Endodermal cell (in vitro differentiated cells): ENCODE measurements at regions not wholly inside any gene's neighbourhood (a gene's known extent, or its start where the extent isn't known, plus 50 kb on each side); places are given as distances from the start of the nearest gene placed in this dataset.
A peak's percentile ranks its signal among the peaks of the same experiment; 100 is the strongest.

Experiments
- DNase-seq: peaks from one replicate; pipeline ENCODE4 v3.0.0-alpha.2; 2017
- H3K27ac ChIP-seq: 2 replicates; pipeline ENCODE4 v1.5.1; 2013; ENCODE audit warnings: mild to moderate bottlenecking, low read depth, low read length, moderate library complexity
- H3K27me3 ChIP-seq: 2 replicates; pipeline ENCODE4 v1.6.1; 2013; ENCODE audit warnings: mild to moderate bottlenecking, low read length, moderate library complexity; ENCODE audit not compliant: insufficient read depth, control insufficient read depth, poor library complexity, severe bottlenecking
- H3K36me3 ChIP-seq: 2 replicates; pipeline ENCODE4 v1.7.0; 2013; ENCODE audit warnings: mild to moderate bottlenecking, low read length, moderate library complexity; ENCODE audit not compliant: control insufficient read depth, insufficient read depth
- H3K4me1 ChIP-seq: one replicate; pipeline ENCODE4 v1.7.0; 2013; ENCODE audit warnings: low read length; ENCODE audit not compliant: control insufficient read depth, insufficient read depth
- H3K4me3 ChIP-seq: 2 replicates; pipeline ENCODE4 v1.5.1; 2013; ENCODE audit warnings: mild to moderate bottlenecking, low read length, moderate library complexity
- H3K9ac ChIP-seq: 2 replicates; pipeline ENCODE4 v1.6.1; 2013; ENCODE audit warnings: mild to moderate bottlenecking, low read length, moderate library complexity; ENCODE audit not compliant: poor library complexity, severe bottlenecking; ENCODE audit errors: extremely low read depth
- H3K9me3 ChIP-seq: 2 replicates; pipeline ENCODE4 v1.6.1; 2013; ENCODE audit warnings: mild to moderate bottlenecking, low read length, moderate library complexity; ENCODE audit not compliant: control insufficient read depth
- H3K27ac Mint-ChIP-seq: 2 replicates; pipeline ENCODE4 v1.8.0; 2020; ENCODE audit warnings: mixed read lengths
- H3K27me3 Mint-ChIP-seq: 2 replicates; pipeline ENCODE4 v1.8.0; 2021; ENCODE audit warnings: mild to moderate bottlenecking, mixed read lengths; ENCODE audit not compliant: insufficient read depth
- H3K36me3 Mint-ChIP-seq: 2 replicates; pipeline ENCODE4 v1.8.0; 2020; ENCODE audit warnings: low read depth, mixed read lengths
- H3K4me1 Mint-ChIP-seq: 2 replicates; pipeline ENCODE4 v1.8.0; 2020; ENCODE audit warnings: mixed read lengths
- H3K4me3 Mint-ChIP-seq: 2 replicates; pipeline ENCODE4 v1.8.0; 2020; ENCODE audit warnings: mild to moderate bottlenecking, moderate library complexity, mixed read lengths
- H3K9me3 Mint-ChIP-seq: 2 replicates; pipeline ENCODE4 v1.8.0; 2020; ENCODE audit warnings: mild to moderate bottlenecking, mixed read lengths
- WGBS, 2 experiments: methylation state at CpG; one replicate each; pipeline versions ENCODE4 v1.1.5 to v1.1.7; 2013; ENCODE audit warnings: missing lambda C conversion rate in 2 of 2, mixed read lengths in 1 of 2; ENCODE audit not compliant: insufficient coverage in 1 of 2, insufficient read length in 1 of 2; 5-methylcytosine and 5-hydroxymethylcytosine counted together
- TF ChIP-seq, protein P1 (sequence below): fragments of 200-600 bp; sonication (generic); conservative IDR thresholded peaks from 2 replicates; pipeline ENCODE4 v1.5.0; 2021; ENCODE audit warnings: antibody characterized with exemption, mild to moderate bottlenecking

DNA sequence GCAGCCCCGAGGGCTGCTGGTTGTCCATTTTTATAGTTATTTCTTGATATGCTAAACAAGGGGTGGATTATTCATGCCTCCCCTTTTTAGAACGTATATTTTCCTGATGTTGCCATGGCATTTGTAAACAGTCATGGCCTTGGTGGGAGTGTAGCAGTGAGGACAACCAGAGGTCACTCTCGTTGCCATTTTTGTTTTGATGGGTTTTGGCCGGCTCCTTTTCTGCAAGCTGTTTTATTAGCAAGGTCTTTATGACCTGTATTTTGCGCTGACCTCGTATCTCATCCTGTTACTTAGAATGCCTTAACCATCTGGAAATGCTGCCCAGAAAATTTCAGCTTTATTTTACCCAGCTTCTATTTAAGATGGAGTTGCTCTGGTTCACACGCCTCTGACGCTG lies 825.8 kb upstream of the CDH2 start:
- H3K9me3 Mint-ChIP-seq: peaks cover 12% of the 10 kb centered on the region
- Histone ChIP-seq H3K9ac (no peak overlapping the region), H3K27me3 (no peaks in the 10 kb centered on the region), H3K4me1 (peaks cover 19% of the 10 kb centered on the region), H3K36me3 (peaks cover 3% of the 10 kb centered on the region), H3K4me3 (no peak overlapping the region), H3K27ac (no peak overlapping the region), H3K9me3 (peaks cover 14% of the 10 kb centered on the region)
- 95% methylated on average over 4 to 8 of the region's 8 CpGs for WGBS, 2 experiments
- peaks cover 51% of the 10 kb centered on the region for H3K4me1 Mint-ChIP-seq
- no peak overlapping the region for H3K4me3 Mint-ChIP-seq
- TF ChIP-seq, protein P1, sequence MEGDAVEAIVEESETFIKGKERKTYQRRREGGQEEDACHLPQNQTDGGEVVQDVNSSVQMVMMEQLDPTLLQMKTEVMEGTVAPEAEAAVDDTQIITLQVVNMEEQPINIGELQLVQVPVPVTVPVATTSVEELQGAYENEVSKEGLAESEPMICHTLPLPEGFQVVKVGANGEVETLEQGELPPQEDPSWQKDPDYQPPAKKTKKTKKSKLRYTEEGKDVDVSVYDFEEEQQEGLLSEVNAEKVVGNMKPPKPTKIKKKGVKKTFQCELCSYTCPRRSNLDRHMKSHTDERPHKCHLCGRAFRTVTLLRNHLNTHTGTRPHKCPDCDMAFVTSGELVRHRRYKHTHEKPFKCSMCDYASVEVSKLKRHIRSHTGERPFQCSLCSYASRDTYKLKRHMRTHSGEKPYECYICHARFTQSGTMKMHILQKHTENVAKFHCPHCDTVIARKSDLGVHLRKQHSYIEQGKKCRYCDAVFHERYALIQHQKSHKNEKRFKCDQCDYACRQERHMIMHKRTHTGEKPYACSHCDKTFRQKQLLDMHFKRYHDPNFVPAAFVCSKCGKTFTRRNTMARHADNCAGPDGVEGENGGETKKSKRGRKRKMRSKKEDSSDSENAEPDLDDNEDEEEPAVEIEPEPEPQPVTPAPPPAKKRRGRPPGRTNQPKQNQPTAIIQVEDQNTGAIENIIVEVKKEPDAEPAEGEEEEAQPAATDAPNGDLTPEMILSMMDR: no peak
- DNase-seq: no peak
- H3K27ac Mint-ChIP-seq: peak overlapping the region; percentile 80
- H3K27me3 Mint-ChIP-seq: no peaks in the 10 kb centered on the region
- H3K36me3 Mint-ChIP-seq: peaks cover 15% of the 10 kb centered on the region

DNA sequence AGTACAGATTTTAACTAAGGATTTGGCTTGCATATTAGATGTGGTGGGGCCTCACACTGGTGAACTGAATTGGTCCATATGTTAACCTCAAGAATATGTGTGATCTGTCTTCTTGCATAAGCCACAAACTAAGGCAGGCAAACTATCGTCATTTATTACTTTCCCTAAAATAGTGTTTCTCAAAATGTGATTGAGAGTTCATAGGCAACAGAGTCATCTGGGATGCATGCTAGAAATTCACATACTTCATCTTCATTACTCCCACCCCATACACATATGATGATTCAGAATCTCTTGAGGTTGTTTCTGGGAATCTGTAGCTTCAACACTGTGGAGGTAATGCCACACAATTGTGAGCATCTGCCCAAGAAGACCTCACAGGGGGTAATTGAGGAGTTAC lies 822.8 kb upstream of the CDH2 start:
- no peak for DNase-seq
- TF ChIP-seq, protein P1: no peak
- Mint-ChIP-seq H3K27me3 (no peaks in the 10 kb centered on the region), H3K4me3 (no peak overlapping the region), H3K36me3 (peaks cover 9% of the 10 kb centered on the region), H3K9me3 (peaks cover 7% of the 10 kb centered on the region), H3K4me1 (peaks cover 39% of the 10 kb centered on the region), H3K27ac (peak overlapping the region; percentile 62)
- WGBS, 2 experiments: 100% methylated on average over 1 of the region's 1 CpG; no CpG with 5 or more reads in 1 of the 2 experiments
- H3K27ac ChIP-seq: no peak overlapping the region
- H3K27me3 ChIP-seq: no peaks in the 10 kb centered on the region
- peaks cover 6% of the 10 kb centered on the region for H3K9me3 ChIP-seq
- no peak overlapping the region for H3K4me3 ChIP-seq
- no peak overlapping the region for H3K9ac ChIP-seq
- peaks cover 11% of the 10 kb centered on the region for H3K4me1 ChIP-seq
- H3K36me3 ChIP-seq: no peaks in the 10 kb centered on the region

DNA sequence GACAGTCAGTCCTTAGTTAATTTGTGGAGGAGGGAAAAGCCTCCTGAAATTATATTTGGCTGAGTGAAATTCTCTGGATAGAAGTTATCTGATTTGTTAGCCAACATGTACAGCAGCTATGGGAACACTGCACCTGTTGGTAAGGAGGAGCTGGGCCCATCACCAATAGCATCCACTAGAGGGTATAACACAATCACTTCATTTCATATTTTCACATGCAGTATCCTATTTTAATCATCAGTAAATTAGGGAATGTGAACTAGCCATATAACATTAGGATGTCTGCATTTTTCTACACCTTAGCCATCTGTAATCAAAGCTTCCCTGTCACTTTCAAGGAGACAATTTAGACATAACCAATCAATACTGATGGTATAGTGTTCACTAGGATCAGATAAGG lies 818.4 kb upstream of the CDH2 start:
- Mint-ChIP-seq H3K27ac (no peak overlapping the region), H3K27me3 (no peaks in the 10 kb centered on the region), H3K4me3 (no peak overlapping the region), H3K36me3 (no peaks in the 10 kb centered on the region), H3K4me1 (peaks cover 10% of the 10 kb centered on the region), H3K9me3 (no peaks in the 10 kb centered on the region)
- DNase-seq: no peak
- H3K27ac ChIP-seq: no peak overlapping the region
- no peak overlapping the region for H3K9ac ChIP-seq
- no peaks in the 10 kb centered on the region for H3K36me3 ChIP-seq
- H3K4me1 ChIP-seq: no peaks in the 10 kb centered on the region
- H3K9me3 ChIP-seq: peaks cover 6% of the 10 kb centered on the region
- no peaks in the 10 kb centered on the region for H3K27me3 ChIP-seq
- TF ChIP-seq, protein P1: peak; percentile 62
- no peak overlapping the region for H3K4me3 ChIP-seq
